IPS DF 6.9 (cell line): ENCODE measurements at regions not wholly inside any gene's neighbourhood (a gene's known extent, or its start where the extent isn't known, plus 50 kb on each side); places are given as distances from the start of the nearest gene placed in this dataset.

Source experiments
- DNase-seq: peaks from one replicate; pipeline ENCODE4 v3.0.0-alpha.2; 2013; ENCODE audit warnings: low read depth, low spot score
- H3K27ac ChIP-seq: one replicate; pipeline ENCODE4 v1.5.1; 2013; ENCODE audit warnings: low read length, control low read depth
- H3K27me3 ChIP-seq: 2 replicates; pipeline ENCODE4 v1.6.1; 2013; ENCODE audit warnings: mild to moderate bottlenecking, low read length; ENCODE audit not compliant: control insufficient read depth, insufficient read depth
- H3K36me3 ChIP-seq: 2 replicates; pipeline ENCODE4 v1.6.1; 2013; ENCODE audit warnings: low read length; ENCODE audit not compliant: control insufficient read depth, insufficient read depth
- H3K4me1 ChIP-seq: 2 replicates; pipeline ENCODE4 v1.6.1; 2013; ENCODE audit warnings: low read length; ENCODE audit not compliant: control insufficient read depth, insufficient read depth
- H3K4me3 ChIP-seq: 2 replicates; pipeline ENCODE4 v1.5.1; 2013; ENCODE audit warnings: mild to moderate bottlenecking, low read length
- H3K9me3 ChIP-seq: 2 replicates; pipeline ENCODE4 v1.6.1; 2013; ENCODE audit warnings: low read length, inconsistent platforms; ENCODE audit not compliant: control insufficient read depth, insufficient read depth
- WGBS: extraction: QIAGEN DNeasy Blood & Tissue Kit; methylation state at CpG from one replicate; pipeline ENCODE4 v1.1.7; 2013; ENCODE audit warnings: mixed read lengths, missing lambda C conversion rate; ENCODE audit not compliant: insufficient read length, insufficient coverage; 5-methylcytosine and 5-hydroxymethylcytosine counted together

- no peaks in the 10 kb centered on the region for H3K27me3 ChIP-seq
- no peaks in the 10 kb centered on the region for H3K9me3 ChIP-seq
- no peak overlapping the region for H3K4me3 ChIP-seq
- no peaks in the 10 kb centered on the region for H3K4me1 ChIP-seq
- DNase-seq = no peak
- no CpG with 5 or more reads among the region's 6 CpGs for WGBS
- no peaks in the 10 kb centered on the region for H3K36me3 ChIP-seq
- H3K27ac ChIP-seq = no peak overlapping the region
Observed at GRCh38 chr3:194738254-194739093, 52.8 kb downstream of the FAM43A start.

GRCh38 chr3:194739498-194740284, 54.0 kb downstream of the FAM43A start:
- no CpG with 5 or more reads among the region's 11 CpGs for WGBS

GRCh38 chr3:194740859-194741491, 55.3 kb downstream of the FAM43A start:
- no peaks in the 10 kb centered on the region for H3K36me3 ChIP-seq
- DNase-seq = no peak
- H3K9me3 ChIP-seq = no peaks in the 10 kb centered on the region
- WGBS = no CpG with 5 or more reads among the region's 16 CpGs
- H3K4me3 ChIP-seq = no peak overlapping the region
- no peaks in the 10 kb centered on the region for H3K4me1 ChIP-seq
- no peak overlapping the region for H3K27ac ChIP-seq
- H3K27me3 ChIP-seq = no peaks in the 10 kb centered on the region

More at GRCh38 chr3:194739498-194740284, 54.0 kb downstream of the FAM43A start:
- DNase-seq = no peak
- H3K4me3 ChIP-seq = no peak overlapping the region
- no peak overlapping the region for H3K27ac ChIP-seq
- no peaks in the 10 kb centered on the region for H3K4me1 ChIP-seq
- no peaks in the 10 kb centered on the region for H3K27me3 ChIP-seq
- no peaks in the 10 kb centered on the region for H3K9me3 ChIP-seq
- no peaks in the 10 kb centered on the region for H3K36me3 ChIP-seq

GRCh38 chr3:194741916-194742315, 56.2 kb downstream of the FAM43A start:
- no peaks in the 10 kb centered on the region for H3K9me3 ChIP-seq
- H3K4me1 ChIP-seq = no peaks in the 10 kb centered on the region
- no CpG with 5 or more reads among the region's 7 CpGs for WGBS
- H3K36me3 ChIP-seq = no peaks in the 10 kb centered on the region
- DNase-seq = no peak
- no peaks in the 10 kb centered on the region for H3K27me3 ChIP-seq
- H3K4me3 ChIP-seq = no peak overlapping the region
- H3K27ac ChIP-seq = no peak overlapping the region

- WGBS = no CpG with 5 or more reads among the region's 4 CpGs
- H3K9me3 ChIP-seq = no peaks in the 10 kb centered on the region
- DNase-seq = no peak
- H3K27ac ChIP-seq = no peak overlapping the region
- no peak overlapping the region for H3K4me3 ChIP-seq
- peaks cover 4% of the 10 kb centered on the region for H3K4me1 ChIP-seq
- no peaks in the 10 kb centered on the region for H3K27me3 ChIP-seq
- no peaks in the 10 kb centered on the region for H3K36me3 ChIP-seq
Observed at GRCh38 chr3:194744826-194745225, 59.1 kb downstream of the FAM43A start.

- H3K4me1 ChIP-seq = peaks cover 6% of the 10 kb centered on the region
- no peak for DNase-seq
- WGBS = no CpG with 5 or more reads among the region's 9 CpGs
Observed at GRCh38 chr3:194745422-194746184, 59.9 kb downstream of the FAM43A start.

GRCh38 chr3:194748225-194748624, 62.5 kb downstream of the FAM43A start:
- no peak for DNase-seq

More at GRCh38 chr3:194745422-194746184, 59.9 kb downstream of the FAM43A start:
- no peak overlapping the region for H3K27ac ChIP-seq
- H3K27me3 ChIP-seq = no peaks in the 10 kb centered on the region
- no peak overlapping the region for H3K4me3 ChIP-seq
- no peaks in the 10 kb centered on the region for H3K9me3 ChIP-seq
- H3K36me3 ChIP-seq = no peaks in the 10 kb centered on the region

GRCh38 chr3:194749631-194750490, 64.2 kb downstream of the FAM43A start:
- Histone ChIP-seq H3K4me1 (peaks cover 6% of the 10 kb centered on the region), H3K27me3 (no peaks in the 10 kb centered on the region), H3K36me3 (no peaks in the 10 kb centered on the region), H3K9me3 (no peaks in the 10 kb centered on the region), H3K4me3 (no peak overlapping the region), H3K27ac (no peak overlapping the region)
- WGBS = no CpG with 5 or more reads among the region's 17 CpGs
- DNase-seq = no peak

More at GRCh38 chr3:194748225-194748624, 62.5 kb downstream of the FAM43A start:
- no CpG with 5 or more reads among the region's 19 CpGs for WGBS
- H3K4me1 ChIP-seq = peaks cover 6% of the 10 kb centered on the region
- H3K27ac ChIP-seq = no peak overlapping the region
- H3K4me3 ChIP-seq = no peak overlapping the region
- H3K36me3 ChIP-seq = no peaks in the 10 kb centered on the region
- H3K9me3 ChIP-seq = no peaks in the 10 kb centered on the region
- no peaks in the 10 kb centered on the region for H3K27me3 ChIP-seq

- Histone ChIP-seq H3K4me3 (no peak overlapping the region), H3K36me3 (no peaks in the 10 kb centered on the region), H3K27ac (no peak overlapping the region), H3K9me3 (no peaks in the 10 kb centered on the region), H3K27me3 (no peaks in the 10 kb centered on the region), H3K4me1 (peaks cover 6% of the 10 kb centered on the region)
- DNase-seq = no peak
- WGBS = no CpG with 5 or more reads among the region's 5 CpGs
Observed at GRCh38 chr3:194750491-194750828, 64.8 kb downstream of the FAM43A start.
